ENCODE measurements at regions not wholly inside any gene's neighbourhood (a gene's known extent, or its start where the extent isn't known, plus 50 kb on each side); places are given as distances from the start of the nearest gene placed in this dataset.

- FAIRE-seq (no peak), DNase-seq (ENCODE audit: low read depth) (no peak)
- TF ChIP-seq CTCF (IDR thresholded peaks at IDR 0.05; ENCODE audit: insufficient read depth, low read length, severe bottlenecking), result no peak
- no peak overlapping the region for H3K4me3 ChIP-seq (ENCODE audit: low read depth, low read length)
- H3K27me3 ChIP-seq (ENCODE audit: control insufficient read depth, insufficient read depth, low read length), result no peaks in the 10 kb centered on the region
- no peaks in the 10 kb centered on the region for H3K36me3 ChIP-seq (ENCODE audit: control insufficient read depth, insufficient read depth, low read length)
These were observed 78.5 kb upstream of the ZFP64 start for GRCh38 chr20:52270001-52270606.

GRCh38 chr20:52269321-52269720 lies 77.7 kb upstream of the ZFP64 start:
- H3K4me3 ChIP-seq (ENCODE audit: low read depth, low read length), result no peak overlapping the region
- H3K27me3 ChIP-seq (ENCODE audit: control insufficient read depth, insufficient read depth, low read length), result no peaks in the 10 kb centered on the region
- TF ChIP-seq CTCF (IDR thresholded peaks at IDR 0.05; ENCODE audit: insufficient read depth, low read length, severe bottlenecking), result no peak
- no peak for FAIRE-seq
- no peaks in the 10 kb centered on the region for H3K36me3 ChIP-seq (ENCODE audit: control insufficient read depth, insufficient read depth, low read length)
- no peak for DNase-seq (ENCODE audit: low read depth)

GRCh38 chr20:52268184-52268749 lies 76.7 kb upstream of the ZFP64 start:
- DNase-seq (ENCODE audit: low read depth) (peak; percentile 14), FAIRE-seq (no peak)

GRCh38 chr20:52267418-52267817 lies 75.8 kb upstream of the ZFP64 start:
- H3K36me3 ChIP-seq (ENCODE audit: control insufficient read depth, insufficient read depth, low read length), result no peaks in the 10 kb centered on the region
- FAIRE-seq, result no peak
- TF ChIP-seq CTCF (IDR thresholded peaks at IDR 0.05; ENCODE audit: insufficient read depth, low read length, severe bottlenecking), result no peak
- no peaks in the 10 kb centered on the region for H3K27me3 ChIP-seq (ENCODE audit: control insufficient read depth, insufficient read depth, low read length)
- no peak overlapping the region for H3K4me3 ChIP-seq (ENCODE audit: low read depth, low read length)
- no peak for DNase-seq (ENCODE audit: low read depth)

More at GRCh38 chr20:52268184-52268749, 76.7 kb upstream of the ZFP64 start:
- no peak for TF ChIP-seq CTCF (IDR thresholded peaks at IDR 0.05; ENCODE audit: insufficient read depth, low read length, severe bottlenecking)
- Histone ChIP-seq H3K36me3 (ENCODE audit: control insufficient read depth, insufficient read depth, low read length) (no peaks in the 10 kb centered on the region), H3K4me3 (ENCODE audit: low read depth, low read length) (no peak overlapping the region), H3K27me3 (ENCODE audit: control insufficient read depth, insufficient read depth, low read length) (no peaks in the 10 kb centered on the region)

GRCh38 chr20:52263757-52264156 lies 72.2 kb upstream of the ZFP64 start:
- TF ChIP-seq CTCF (IDR thresholded peaks at IDR 0.05; ENCODE audit: insufficient read depth, low read length, severe bottlenecking), result no peak
- FAIRE-seq, result no peak
- Histone ChIP-seq H3K36me3 (ENCODE audit: control insufficient read depth, insufficient read depth, low read length) (no peaks in the 10 kb centered on the region), H3K4me3 (ENCODE audit: low read depth, low read length) (no peak overlapping the region), H3K27me3 (ENCODE audit: control insufficient read depth, insufficient read depth, low read length) (no peaks in the 10 kb centered on the region)
- DNase-seq (ENCODE audit: low read depth), result no peak

- FAIRE-seq, result no peak
- Histone ChIP-seq H3K4me3 (ENCODE audit: low read depth, low read length) (no peak overlapping the region), H3K36me3 (ENCODE audit: control insufficient read depth, insufficient read depth, low read length) (no peaks in the 10 kb centered on the region), H3K27me3 (ENCODE audit: control insufficient read depth, insufficient read depth, low read length) (no peaks in the 10 kb centered on the region)
- DNase-seq (ENCODE audit: low read depth), result no peak
- no peak for TF ChIP-seq CTCF (IDR thresholded peaks at IDR 0.05; ENCODE audit: insufficient read depth, low read length, severe bottlenecking)
These were observed 70.2 kb upstream of the ZFP64 start for GRCh38 chr20:52261792-52262191.

Data from bronchial epithelial cell (primary cell).